Neural cell (in vitro differentiated cells): ENCODE measurements at regions not wholly inside any gene's neighbourhood (a gene's known extent, or its start where the extent isn't known, plus 50 kb on each side); places are given as distances from the start of the nearest gene placed in this dataset.

ENCODE experiments used
- H2AFZ ChIP-seq: fragments of 200-600, 300-800 bp; sonication (generic), shearing (Covaris generic); 2 replicates; pipeline ENCODE4 v1.6.0; 2014; ENCODE audit warnings: low read depth, mild to moderate bottlenecking, antibody characterized with exemption, low read length, moderate library complexity
- H3F3A ChIP-seq: fragments of 200-600 bp; shearing (Covaris generic); 2 replicates; pipeline ENCODE4 v1.6.1; 2016; ENCODE audit warnings: mild to moderate bottlenecking, moderate library complexity, mixed read lengths, antibody characterized with exemption, low read length; ENCODE audit not compliant: insufficient read depth, poor library complexity, severe bottlenecking
- H3K27ac ChIP-seq: fragments of 200-600, 300-800 bp; sonication (generic), shearing (Covaris generic); 2 replicates; pipeline ENCODE4 v1.5.1; 2014; ENCODE audit warnings: mild to moderate bottlenecking, low read length, moderate library complexity
- H3K27me3 ChIP-seq: fragments of 300-800, 200-600 bp; sonication (generic), shearing (Covaris generic); 2 replicates; pipeline ENCODE4 v1.6.0; 2014; ENCODE audit warnings: mild to moderate bottlenecking, low read depth, low read length, moderate library complexity; ENCODE audit not compliant: insufficient read depth
- H3K36me3 ChIP-seq: fragments of 300-800, 200-600 bp; sonication (generic), shearing (Covaris generic); 2 replicates; pipeline ENCODE4 v1.5.1; 2014; ENCODE audit warnings: mild to moderate bottlenecking, antibody characterized with exemption, low read length, moderate library complexity; ENCODE audit not compliant: insufficient read depth
- H3K4me2 ChIP-seq: fragments of 300-800, 200-600 bp; sonication (generic), shearing (Covaris generic); 2 replicates; pipeline ENCODE4 v1.6.0; 2014; ENCODE audit warnings: mild to moderate bottlenecking, low read length
- H3K4me3 ChIP-seq: fragments of 300-800, 200-600 bp; sonication (generic), shearing (Covaris generic); 2 replicates; pipeline ENCODE4 v1.5.1; 2014; ENCODE audit warnings: mild to moderate bottlenecking, low read length, moderate library complexity
- H3K79me2 ChIP-seq: fragments of 200-600 bp; shearing (Covaris generic); replicated peaks from 2 replicates; pipeline ENCODE4 v1.6.0; 2014; ENCODE audit warnings: mild to moderate bottlenecking, low read length, moderate library complexity; ENCODE audit not compliant: insufficient read depth
- H3K9ac ChIP-seq: fragments of 300-800, 200-600 bp; sonication (generic), shearing (Covaris generic); 2 replicates; pipeline ENCODE4 v1.6.1; 2016; ENCODE audit warnings: mild to moderate bottlenecking, low read length, mixed read lengths
- H3K9me2 ChIP-seq: fragments of 200-600 bp; shearing (Covaris generic); 2 replicates; pipeline ENCODE4 v1.6.1; 2016; ENCODE audit warnings: mild to moderate bottlenecking, low read length, mixed read lengths; ENCODE audit not compliant: insufficient read depth
- H3K9me3 ChIP-seq: fragments of 200-600, 300-800 bp; sonication (generic), shearing (Covaris generic); 2 replicates; pipeline ENCODE4 v1.6.1; 2016; ENCODE audit warnings: mild to moderate bottlenecking, mixed run types, low read length, moderate library complexity, mixed read lengths
- H4K20me1 ChIP-seq: fragments of 200-600 bp; shearing (Covaris generic); 2 replicates; pipeline ENCODE4 v1.6.1; 2016; ENCODE audit warnings: mild to moderate bottlenecking, mixed run types; ENCODE audit not compliant: insufficient read depth
- EP300 ChIP-seq: fragments of 450-650 bp; conservative IDR thresholded peaks from 2 replicates; pipeline ENCODE4 v1.6.1; 2014; ENCODE audit warnings: antibody characterized with exemption, mild to moderate bottlenecking, moderate library complexity; ENCODE audit not compliant: poor library complexity, severe bottlenecking
- EZH2 ChIP-seq: fragments of 200-600, 300-800 bp; shearing (Covaris generic), sonication (generic); IDR thresholded peaks from 2 replicates; pipeline ENCODE4 v1.6.1; 2014; ENCODE audit warnings: antibody characterized with exemption, low read length, borderline replicate concordance, mild to moderate bottlenecking; ENCODE audit not compliant: insufficient read depth, poor library complexity, severe bottlenecking
- MXI1 ChIP-seq: fragments of 450-650 bp; conservative IDR thresholded peaks from 2 replicates; pipeline ENCODE4 v1.6.1; 2014; ENCODE audit warnings: antibody characterized with exemption, mild to moderate bottlenecking; ENCODE audit not compliant: poor library complexity, severe bottlenecking
- POLR2AphosphoS5 ChIP-seq: IDR thresholded peaks from 2 replicates; pipeline ENCODE4 v1.6.1; 2012
- RAD21 ChIP-seq: fragments of 450-650 bp; conservative IDR thresholded peaks from 2 replicates; pipeline ENCODE4 v1.6.1; 2014; ENCODE audit warnings: antibody characterized with exemption, mild to moderate bottlenecking, moderate library complexity
- SMC3 ChIP-seq: fragments of 450-650 bp; conservative IDR thresholded peaks from 2 replicates; pipeline ENCODE4 v1.6.1; 2014; ENCODE audit warnings: antibody characterized with exemption, mild to moderate bottlenecking, moderate library complexity; ENCODE audit not compliant: poor library complexity
- TAF1 ChIP-seq: IDR thresholded peaks from 2 replicates; pipeline ENCODE4 v1.6.1; 2012; ENCODE audit warnings: low read depth
- TF ChIP-seq, protein P1 (sequence below): fragments of 450-650 bp; IDR thresholded peaks from 2 replicates; pipeline ENCODE4 v1.5.1; 2014; ENCODE audit warnings: antibody characterized with exemption, mild to moderate bottlenecking, moderate library complexity; ENCODE audit not compliant: poor library complexity, severe bottlenecking
- TF ChIP-seq, protein P2 (sequence below): IDR thresholded peaks from 2 replicates; pipeline ENCODE4 v1.6.1; 2012; ENCODE audit warnings: borderline replicate concordance

DNA sequence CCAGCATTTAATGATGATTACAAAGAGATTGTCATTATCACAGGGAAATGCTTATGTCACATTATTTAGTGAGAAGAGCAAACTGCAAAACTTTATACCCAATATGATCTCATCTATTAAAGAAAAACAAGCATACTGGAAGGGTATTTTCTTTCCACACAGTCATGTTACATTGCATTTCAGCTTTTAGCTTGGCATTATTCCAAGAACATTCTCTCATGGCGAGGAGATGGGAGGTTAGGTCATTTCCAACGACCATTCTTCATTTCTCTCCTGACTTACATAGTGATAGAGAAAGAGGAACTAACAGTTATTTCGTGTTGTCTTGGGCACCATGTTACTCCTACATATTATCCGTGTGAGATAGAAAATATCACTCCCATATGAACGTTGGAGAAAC, 309.4 kb upstream of the XYLT1 start:
- H4K20me1 ChIP-seq = no peaks in the 10 kb centered on the region
- H2AFZ ChIP-seq = no peak overlapping the region
- no peak overlapping the region for H3K4me3 ChIP-seq
- H3K4me2 ChIP-seq = no peak overlapping the region
- H3K9me3 ChIP-seq = no peaks in the 10 kb centered on the region
- H3K27me3 ChIP-seq = no peaks in the 10 kb centered on the region
- no peaks in the 10 kb centered on the region for H3K9me2 ChIP-seq
- no peaks in the 10 kb centered on the region for H3K36me3 ChIP-seq
- TF ChIP-seq, protein P1, sequence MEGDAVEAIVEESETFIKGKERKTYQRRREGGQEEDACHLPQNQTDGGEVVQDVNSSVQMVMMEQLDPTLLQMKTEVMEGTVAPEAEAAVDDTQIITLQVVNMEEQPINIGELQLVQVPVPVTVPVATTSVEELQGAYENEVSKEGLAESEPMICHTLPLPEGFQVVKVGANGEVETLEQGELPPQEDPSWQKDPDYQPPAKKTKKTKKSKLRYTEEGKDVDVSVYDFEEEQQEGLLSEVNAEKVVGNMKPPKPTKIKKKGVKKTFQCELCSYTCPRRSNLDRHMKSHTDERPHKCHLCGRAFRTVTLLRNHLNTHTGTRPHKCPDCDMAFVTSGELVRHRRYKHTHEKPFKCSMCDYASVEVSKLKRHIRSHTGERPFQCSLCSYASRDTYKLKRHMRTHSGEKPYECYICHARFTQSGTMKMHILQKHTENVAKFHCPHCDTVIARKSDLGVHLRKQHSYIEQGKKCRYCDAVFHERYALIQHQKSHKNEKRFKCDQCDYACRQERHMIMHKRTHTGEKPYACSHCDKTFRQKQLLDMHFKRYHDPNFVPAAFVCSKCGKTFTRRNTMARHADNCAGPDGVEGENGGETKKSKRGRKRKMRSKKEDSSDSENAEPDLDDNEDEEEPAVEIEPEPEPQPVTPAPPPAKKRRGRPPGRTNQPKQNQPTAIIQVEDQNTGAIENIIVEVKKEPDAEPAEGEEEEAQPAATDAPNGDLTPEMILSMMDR = no peak
- no peak for TF ChIP-seq EZH2
- no peak overlapping the region for H3K9ac ChIP-seq
- H3K27ac ChIP-seq = no peak overlapping the region
- no peaks in the 10 kb centered on the region for H3F3A ChIP-seq
- H3K79me2 ChIP-seq = no peaks in the 10 kb centered on the region

DNA sequence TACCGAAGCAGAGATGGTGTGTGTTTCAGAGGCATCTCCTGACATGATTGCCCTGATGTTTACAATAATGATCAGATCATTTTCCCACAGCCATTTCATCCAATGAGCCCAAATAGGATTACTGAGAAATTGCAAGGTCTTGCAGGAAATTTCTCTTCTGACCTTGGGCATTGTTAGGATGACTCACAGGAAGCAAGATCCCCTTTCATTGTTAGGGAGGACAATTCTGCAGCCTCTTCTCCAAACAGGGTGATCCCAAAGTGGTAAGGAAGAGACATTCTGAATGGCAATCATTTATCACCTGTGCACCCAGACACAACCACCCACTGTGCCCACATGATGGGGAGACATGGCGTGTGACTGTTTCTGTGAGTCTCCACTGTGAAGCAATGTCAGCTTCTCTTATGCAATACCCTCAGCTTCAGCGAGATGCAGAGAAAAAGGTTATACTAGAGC, 306.7 kb upstream of the XYLT1 start:
- H3K9me3 ChIP-seq = no peaks in the 10 kb centered on the region
- H3F3A ChIP-seq = no peaks in the 10 kb centered on the region
- no peaks in the 10 kb centered on the region for H3K9me2 ChIP-seq
- no peaks in the 10 kb centered on the region for H3K27me3 ChIP-seq
- no peaks in the 10 kb centered on the region for H3K36me3 ChIP-seq
- no peak overlapping the region for H2AFZ ChIP-seq
- H3K4me3 ChIP-seq = no peak overlapping the region
- no peak overlapping the region for H3K27ac ChIP-seq
- H3K4me2 ChIP-seq = no peak overlapping the region
- no peak overlapping the region for H3K9ac ChIP-seq
- no peaks in the 10 kb centered on the region for H4K20me1 ChIP-seq
- TF ChIP-seq POLR2AphosphoS5 (peak; percentile 22), TAF1 (no peak)
- no peaks in the 10 kb centered on the region for H3K79me2 ChIP-seq

DNA sequence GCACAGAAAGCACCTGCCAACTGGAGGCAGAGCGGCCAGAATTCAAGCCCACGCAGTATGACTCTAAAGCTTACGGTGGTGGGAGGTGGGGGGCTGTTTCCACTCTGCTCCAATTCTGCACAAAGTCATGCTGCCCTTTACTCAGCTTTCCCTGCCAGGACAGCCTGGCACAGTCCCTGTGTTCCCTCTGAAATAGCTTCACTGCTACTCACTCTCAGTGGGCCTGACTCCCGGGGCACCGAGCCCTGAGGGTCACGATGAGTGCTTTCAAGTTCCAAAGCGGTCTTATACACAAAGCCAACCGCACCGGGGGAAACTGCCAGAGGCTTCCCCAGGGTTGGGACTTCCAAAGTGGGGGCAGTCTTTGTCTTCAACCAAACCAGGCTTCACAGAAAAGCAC, 306.1 kb upstream of the XYLT1 start:
- Histone ChIP-seq H3K9ac (no peak overlapping the region), H3F3A (no peaks in the 10 kb centered on the region), H3K79me2 (no peaks in the 10 kb centered on the region), H3K9me3 (no peaks in the 10 kb centered on the region), H3K4me2 (no peak overlapping the region), H3K4me3 (no peak overlapping the region), H3K36me3 (no peaks in the 10 kb centered on the region), H4K20me1 (no peaks in the 10 kb centered on the region), H3K9me2 (no peaks in the 10 kb centered on the region), H2AFZ (no peak overlapping the region), H3K27ac (no peak overlapping the region), H3K27me3 (no peaks in the 10 kb centered on the region)
- TF ChIP-seq, protein P1 = no peak
- TF ChIP-seq EZH2 = no peak
- TF ChIP-seq MXI1 = no peak
- TF ChIP-seq TAF1 = no peak
- TF ChIP-seq, protein P2, sequence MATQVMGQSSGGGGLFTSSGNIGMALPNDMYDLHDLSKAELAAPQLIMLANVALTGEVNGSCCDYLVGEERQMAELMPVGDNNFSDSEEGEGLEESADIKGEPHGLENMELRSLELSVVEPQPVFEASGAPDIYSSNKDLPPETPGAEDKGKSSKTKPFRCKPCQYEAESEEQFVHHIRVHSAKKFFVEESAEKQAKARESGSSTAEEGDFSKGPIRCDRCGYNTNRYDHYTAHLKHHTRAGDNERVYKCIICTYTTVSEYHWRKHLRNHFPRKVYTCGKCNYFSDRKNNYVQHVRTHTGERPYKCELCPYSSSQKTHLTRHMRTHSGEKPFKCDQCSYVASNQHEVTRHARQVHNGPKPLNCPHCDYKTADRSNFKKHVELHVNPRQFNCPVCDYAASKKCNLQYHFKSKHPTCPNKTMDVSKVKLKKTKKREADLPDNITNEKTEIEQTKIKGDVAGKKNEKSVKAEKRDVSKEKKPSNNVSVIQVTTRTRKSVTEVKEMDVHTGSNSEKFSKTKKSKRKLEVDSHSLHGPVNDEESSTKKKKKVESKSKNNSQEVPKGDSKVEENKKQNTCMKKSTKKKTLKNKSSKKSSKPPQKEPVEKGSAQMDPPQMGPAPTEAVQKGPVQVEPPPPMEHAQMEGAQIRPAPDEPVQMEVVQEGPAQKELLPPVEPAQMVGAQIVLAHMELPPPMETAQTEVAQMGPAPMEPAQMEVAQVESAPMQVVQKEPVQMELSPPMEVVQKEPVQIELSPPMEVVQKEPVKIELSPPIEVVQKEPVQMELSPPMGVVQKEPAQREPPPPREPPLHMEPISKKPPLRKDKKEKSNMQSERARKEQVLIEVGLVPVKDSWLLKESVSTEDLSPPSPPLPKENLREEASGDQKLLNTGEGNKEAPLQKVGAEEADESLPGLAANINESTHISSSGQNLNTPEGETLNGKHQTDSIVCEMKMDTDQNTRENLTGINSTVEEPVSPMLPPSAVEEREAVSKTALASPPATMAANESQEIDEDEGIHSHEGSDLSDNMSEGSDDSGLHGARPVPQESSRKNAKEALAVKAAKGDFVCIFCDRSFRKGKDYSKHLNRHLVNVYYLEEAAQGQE = no peak
- TF ChIP-seq POLR2AphosphoS5 = no peak
- TF ChIP-seq EP300 = no peak
- TF ChIP-seq SMC3 = no peak
- TF ChIP-seq RAD21 = no peak
